ENCODE measurements at regions not wholly inside any gene's neighbourhood (a gene's known extent, or its start where the extent isn't known, plus 50 kb on each side); places are given as distances from the start of the nearest gene placed in this dataset.
A peak's percentile ranks its signal among the peaks of the same experiment; 100 is the strongest.
"Not testable (repeated sequence)": the region's sequence is repeated elsewhere in the genome, so short reads cannot be mapped to it uniquely, and the experiment has no call there.

- no peak for DNase-seq
Observed at GRCh38 chrX:140064993-140065392, 99.7 kb upstream of the CXorf66 start.

GRCh38 chrX:140057001-140057411 is 91.7 kb upstream of the CXorf66 start:
- DNase-seq: peak; percentile 1 to 52

- no peak for DNase-seq
Observed at GRCh38 chrX:140053846-140054245, 88.5 kb upstream of the CXorf66 start.

- no peak for DNase-seq
Observed at GRCh38 chrX:140050906-140051305, 85.6 kb upstream of the CXorf66 start.

- DNase-seq: peak in 1 of 2 experiments; percentile 1
Observed at GRCh38 chrX:140040386-140040785, 75.1 kb upstream of the CXorf66 start.

GRCh38 chrX:140038842-140039241 is 73.5 kb upstream of the CXorf66 start:
- no peak for DNase-seq

GRCh38 chrX:140034916-140035315 is 69.6 kb upstream of the CXorf66 start:
- peak in 1 of 2 experiments; percentile 1 for DNase-seq

- DNase-seq: no peak
Observed at GRCh38 chrX:140022482-140022881, 57.2 kb upstream of the CXorf66 start.

- DNase-seq: not testable (repeated sequence)
Observed at GRCh38 chrX:140019134-140019533, 53.8 kb upstream of the CXorf66 start.
